GM18507 (cell line): ENCODE measurements at regions not wholly inside any gene's neighbourhood (a gene's known extent, or its start where the extent isn't known, plus 50 kb on each side); places are given as distances from the start of the nearest gene placed in this dataset.

ENCODE experiments used
- DNase-seq: peaks from one replicate; pipeline ENCODE4 v3.0.0; 2011; ENCODE audit warnings: low read depth; ENCODE audit not compliant: insufficient read length; ENCODE audit errors: extremely low spot score
- FAIRE-seq: peaks from 2 replicates; lab custom pipeline; 2011; peaks lifted over from hg19 to GRCh38; lab: Jason Lieb, UNC

DNA sequence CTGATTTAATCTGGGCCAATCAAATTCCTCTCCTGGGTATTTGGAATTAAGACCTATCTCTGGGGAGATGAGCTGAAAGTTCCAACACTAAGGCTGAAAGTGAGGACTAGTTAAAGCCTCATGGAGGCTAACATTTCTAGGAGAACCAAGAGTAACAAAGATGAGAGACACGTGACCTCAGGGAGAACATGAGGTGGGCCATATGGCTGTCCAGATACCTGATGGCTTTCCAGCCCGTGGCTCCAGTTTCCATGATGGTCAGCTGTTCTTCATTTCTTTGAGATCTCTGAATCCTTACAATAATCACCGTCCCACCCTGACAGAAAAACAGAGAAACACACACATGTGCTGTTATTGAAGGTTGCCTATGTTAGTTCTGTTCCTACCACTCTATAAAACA, 66.1 kb downstream of the LEPR start:
- FAIRE-seq, result no peak

DNA sequence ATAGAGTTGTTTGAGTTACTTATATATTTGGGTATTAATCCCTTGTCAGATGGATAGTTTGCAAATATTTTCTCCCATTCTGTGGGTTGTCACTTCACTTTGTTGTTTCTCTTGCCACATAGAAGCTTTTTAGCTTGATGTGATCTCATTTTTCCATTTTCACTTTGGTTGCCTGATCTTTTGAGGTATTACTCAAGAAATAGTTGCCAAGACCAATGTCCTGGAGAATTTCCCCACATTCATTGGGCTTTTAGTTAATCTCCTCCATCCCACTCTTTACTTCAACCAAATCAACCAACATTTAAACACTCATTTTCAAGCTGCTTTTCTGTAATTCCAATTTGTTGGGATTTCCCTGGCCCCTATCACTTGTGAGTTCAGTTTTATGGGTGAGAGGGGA, 69.0 kb downstream of the LEPR start:
- DNase-seq, result no peak
- no peak for FAIRE-seq

More for the DNA sequence above, 66.1 kb downstream of the LEPR start:
- no peak for DNase-seq

DNA sequence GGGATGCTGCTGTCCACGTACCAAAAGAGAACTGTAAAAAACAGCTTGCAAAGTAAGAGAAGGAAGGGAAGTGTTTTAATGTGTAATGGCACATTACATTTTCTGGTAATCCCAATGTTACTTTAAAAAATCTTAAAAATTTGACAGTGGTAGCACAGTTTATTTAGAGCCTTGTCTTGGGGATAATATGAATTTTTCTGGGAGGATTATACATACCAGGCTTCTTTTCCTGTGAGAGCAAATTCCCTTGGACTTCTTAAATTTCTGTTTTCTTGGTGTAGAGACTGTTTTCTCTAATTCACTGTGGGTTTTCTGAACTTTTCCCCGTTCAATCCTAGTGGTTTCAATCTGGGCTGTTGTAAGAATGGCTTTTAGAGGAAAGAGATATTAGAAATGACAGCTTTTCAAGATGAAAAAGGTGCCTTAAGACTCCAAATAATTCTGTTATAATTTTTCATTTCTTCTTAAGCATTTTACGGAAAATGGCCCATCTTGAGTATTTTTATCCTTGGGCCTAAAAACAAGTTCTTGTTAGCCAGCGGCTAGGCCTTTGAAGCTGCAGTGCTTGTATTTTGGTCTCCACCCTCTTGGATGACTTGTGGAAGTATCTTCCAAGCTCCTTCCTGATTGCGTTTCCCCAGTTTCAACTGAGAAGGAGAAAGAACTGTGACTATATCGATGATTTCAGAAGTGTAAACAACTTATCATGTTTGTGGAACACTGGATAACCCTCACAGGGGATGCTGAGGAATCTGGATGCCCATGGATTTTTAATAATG, 70.0 kb downstream of the LEPR start:
- no peak for DNase-seq
- no peak for FAIRE-seq

DNA sequence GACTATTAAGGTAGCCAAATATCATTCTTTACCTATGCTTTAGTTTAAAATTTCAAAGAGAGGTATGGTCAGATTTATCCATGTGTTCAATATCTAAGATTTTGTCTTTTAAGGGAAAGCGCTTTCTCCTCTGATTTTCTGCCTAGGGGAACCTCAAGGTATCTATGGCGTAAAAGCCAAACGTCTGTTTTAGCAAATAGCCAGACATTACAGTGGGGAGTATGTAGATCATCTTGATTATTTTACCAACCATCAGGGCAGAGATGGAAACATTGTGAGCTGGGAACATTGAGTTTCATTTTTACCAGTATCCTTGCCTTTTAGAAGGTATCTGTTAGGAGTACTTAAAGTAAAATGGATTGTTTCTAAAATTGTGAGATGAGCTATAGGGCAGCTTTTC, 71.0 kb downstream of the LEPR start:
- FAIRE-seq (no peak), DNase-seq (no peak)

DNA sequence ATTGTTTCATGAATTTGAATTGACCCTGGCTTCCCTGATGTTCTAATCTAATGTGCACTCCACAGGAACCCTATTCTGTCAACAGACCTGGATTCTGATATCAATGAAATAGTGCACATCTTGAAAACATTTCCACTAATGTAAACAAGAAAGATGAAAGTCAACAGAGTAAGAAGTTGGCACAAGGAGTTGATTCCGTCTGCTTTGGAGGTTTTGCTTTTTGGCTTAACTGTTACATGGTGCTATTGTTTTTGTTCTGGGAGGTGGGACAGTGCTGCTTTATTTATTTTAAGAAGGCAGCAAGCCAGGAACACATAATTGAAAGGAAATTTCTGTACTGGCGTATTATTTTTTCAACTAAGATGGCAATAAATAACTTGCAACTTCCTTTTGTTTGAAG, 73.3 kb downstream of the LEPR start:
- no peak for FAIRE-seq

DNA sequence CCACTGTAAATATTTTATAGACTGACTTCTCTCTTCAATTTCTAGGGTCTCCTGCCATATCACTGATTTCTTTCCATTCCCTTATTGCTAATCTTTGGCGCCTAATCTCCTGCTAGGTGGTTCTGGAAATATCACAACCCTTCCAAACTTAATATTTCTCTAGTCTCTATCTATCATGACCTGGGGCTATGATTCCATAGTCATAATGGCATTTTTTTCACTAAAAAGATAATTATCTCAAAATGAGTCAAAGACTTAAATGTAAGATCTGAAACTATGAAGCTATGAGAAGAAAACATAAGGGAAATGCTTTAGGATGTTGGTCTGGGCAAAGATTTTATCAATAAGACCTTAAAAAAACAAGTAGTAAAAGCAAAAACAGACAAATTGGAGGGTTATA, 74.2 kb downstream of the LEPR start:
- no peak for DNase-seq
- FAIRE-seq, result no peak

More for the DNA sequence above, 73.3 kb downstream of the LEPR start:
- DNase-seq, result no peak

DNA sequence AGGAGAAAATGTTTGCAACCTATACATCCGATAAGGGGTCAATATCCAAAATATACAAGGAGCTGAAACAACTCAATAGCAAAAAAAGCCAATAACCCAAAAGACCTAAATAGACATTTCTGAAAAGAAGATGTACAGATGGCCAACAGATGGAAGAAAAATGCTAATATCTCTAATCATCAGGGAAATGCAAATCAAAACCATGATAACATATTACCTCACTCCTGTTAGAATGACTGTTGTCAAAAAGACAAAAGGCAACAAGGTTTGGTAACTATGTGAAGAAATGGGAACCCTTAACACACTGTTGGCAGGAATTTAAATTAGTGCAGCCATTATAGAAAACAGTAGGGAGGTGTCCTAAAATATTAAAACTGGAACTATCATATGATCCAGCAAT, 74.7 kb downstream of the LEPR start:
- no peak for FAIRE-seq
- DNase-seq, result no peak

DNA sequence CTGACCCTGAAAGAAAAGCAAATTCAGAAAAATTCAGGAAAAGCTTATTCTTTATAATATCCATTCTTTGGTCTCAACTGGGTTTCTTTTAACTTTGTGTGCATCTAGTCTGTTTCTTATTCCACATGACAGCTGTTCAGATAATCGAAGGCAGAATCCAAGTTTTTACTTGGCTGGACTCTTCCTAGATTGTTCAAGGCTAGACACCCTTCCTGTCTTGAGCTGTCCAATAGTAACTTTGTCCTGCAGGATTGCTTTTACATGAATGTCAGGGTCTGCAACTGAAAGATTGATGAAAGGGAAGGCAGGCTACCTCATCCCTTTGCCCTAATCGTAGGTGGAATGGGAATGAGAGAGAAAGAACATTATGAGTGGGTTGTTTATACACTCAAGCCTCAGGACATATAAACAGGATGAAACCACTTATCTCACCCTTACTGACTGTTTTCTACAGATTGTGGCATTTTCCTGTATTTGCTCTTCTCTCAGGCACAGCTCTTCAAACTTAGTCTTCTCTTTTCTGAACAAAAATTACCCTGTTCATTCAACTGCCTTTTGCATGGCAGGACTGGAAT, 76.9 kb downstream of the LEPR start:
- FAIRE-seq (no peak), DNase-seq (no peak)

DNA sequence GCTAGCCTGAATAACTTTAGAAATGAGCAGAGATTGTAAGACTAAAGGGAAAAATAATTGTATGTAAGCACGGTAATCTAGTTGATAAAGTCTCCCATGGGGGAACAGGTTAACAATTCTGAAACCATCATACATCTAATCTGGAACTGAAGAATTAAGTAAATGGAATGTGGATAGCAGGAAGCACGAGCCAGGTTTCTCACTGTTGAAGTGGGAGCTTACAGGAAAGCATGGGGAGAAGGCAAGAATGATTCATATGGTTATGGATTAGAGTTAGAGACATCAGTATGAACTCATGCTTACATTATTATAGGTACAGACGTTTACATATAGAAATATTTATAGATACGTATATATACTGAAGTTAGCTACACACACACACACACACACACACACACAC, 83.0 kb downstream of the LEPR start:
- FAIRE-seq, result no peak

DNA sequence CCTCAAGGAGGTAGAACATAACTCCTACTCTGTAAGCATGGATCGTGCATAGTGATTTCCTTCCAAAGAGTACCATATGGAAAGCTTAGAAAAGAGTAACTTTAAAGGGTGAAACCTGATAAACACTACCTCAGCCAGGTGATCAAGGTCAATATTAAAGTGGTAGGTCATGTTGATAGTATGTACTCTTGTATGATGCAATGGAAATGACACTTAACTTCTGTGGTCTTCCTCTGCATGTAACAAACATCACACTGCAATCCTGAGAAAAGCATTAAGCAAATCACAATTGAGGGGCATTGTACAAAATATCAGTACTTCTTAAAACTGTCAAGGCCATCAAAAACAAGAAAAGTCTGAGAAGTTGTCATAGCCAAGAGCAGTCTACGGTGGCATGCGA, 83.8 kb downstream of the LEPR start:
- DNase-seq (no peak), FAIRE-seq (no peak)

More for the DNA sequence above, 83.0 kb downstream of the LEPR start:
- no peak for DNase-seq

DNA sequence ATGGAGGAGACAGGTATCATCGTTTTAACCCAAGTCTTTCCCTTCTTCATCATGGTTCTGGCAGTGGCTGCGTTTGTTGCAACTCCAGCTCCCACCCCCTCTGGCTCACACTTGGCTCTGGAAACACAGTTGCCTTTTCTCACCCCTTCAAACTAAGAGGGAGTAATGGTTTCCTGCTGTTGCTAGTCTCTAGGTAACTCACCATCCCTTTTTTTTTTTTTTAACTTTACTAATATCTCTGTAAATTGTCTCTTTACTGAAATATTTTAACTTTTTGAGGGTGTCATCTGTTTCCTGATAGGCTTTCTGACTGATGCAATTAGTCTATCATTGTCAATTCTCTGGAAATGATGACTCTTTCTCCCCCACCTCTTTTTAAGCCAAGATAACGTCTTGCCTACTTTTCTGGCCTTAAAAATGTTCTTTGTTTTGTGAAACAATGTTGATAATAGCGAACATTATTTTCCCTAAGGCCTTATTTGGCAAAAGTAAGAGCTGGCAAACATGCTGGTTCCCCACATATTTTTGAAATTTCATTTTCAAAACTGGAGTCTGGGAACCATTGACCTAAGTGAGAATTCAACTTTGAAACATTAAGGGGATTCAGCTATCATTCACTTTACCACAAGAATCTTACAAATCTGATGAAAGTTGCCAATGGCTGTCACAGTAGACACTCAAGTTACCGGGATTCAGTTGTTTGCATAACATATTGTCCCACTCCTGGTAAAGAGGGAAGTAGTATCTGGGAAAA, 85.3 kb downstream of the LEPR start:
- FAIRE-seq (no peak), DNase-seq (no peak)

DNA sequence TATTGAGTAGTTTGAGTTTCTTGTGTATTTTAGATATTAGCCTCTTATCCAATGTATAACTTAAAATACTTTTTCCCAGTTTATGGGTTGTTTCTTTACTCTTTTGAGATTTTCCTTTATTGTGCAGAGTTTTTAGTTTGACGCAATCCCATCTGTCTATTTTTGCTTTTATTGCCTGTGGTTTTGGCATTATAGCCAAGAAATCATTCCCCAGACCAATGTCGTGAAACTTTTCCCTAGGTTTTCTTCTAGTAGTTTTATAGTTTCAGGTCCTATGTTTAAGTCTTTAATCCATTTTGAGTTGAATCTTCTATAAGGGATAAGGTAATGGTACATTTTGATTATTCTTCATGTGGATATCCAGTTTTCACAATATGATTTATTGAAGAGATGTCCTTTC, 87.6 kb downstream of the LEPR start:
- FAIRE-seq (no peak), DNase-seq (no peak)

DNA sequence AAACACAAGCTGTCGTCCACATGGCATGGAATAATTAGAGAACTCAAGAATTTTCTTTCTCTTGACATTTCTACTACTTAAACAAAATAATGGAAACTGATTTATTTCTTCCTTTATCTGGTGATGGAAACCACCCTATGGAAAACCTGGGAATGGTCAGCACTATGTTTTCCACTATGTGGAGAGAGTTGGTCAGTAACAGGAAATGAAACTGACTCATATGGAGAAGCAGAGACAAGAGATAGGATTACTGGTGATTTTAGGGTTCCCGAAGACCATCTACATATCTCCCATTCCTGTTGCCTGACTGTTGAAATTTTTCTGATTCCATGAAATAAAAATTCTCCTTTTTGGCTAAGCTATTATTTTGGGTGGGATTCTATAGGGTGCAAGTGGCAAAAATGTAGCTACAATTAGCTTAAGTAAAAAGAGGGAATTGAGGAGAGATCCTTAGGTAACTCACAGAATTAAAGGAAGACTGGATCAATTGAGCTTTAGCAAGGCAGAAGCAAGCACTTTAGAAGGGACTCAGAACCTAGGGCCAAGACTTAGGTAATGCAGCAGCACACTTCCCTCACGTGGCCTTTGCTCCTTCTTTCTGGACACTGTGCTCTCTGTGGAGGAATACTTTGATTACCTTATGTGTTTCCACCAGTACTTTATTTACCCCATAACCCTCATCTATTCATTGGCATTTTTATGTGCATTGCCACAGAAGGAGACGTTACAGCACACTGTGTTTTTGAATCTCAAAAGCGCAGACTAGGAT, 89.6 kb downstream of the LEPR start:
- no peak for FAIRE-seq
- DNase-seq, result no peak

DNA sequence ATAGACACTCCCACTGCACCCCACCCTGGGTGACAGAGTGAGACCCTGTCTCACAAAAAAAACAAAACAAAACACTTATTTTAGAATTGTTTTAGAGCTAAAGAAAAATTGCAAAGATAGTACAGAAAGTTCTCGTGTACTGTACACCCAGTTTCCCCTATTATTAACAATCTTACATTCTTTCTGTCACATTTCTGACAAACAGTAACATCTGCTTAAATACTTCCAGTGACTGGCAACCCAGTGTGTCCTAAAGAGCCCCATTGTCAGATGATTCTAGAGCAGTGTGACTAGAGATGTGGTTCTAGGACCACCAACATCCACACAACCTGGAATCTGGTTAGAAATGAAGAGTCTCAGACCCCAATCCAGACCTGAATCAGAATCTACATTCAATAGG, 90.5 kb downstream of the LEPR start:
- DNase-seq, result no peak
- FAIRE-seq, result no peak

DNA sequence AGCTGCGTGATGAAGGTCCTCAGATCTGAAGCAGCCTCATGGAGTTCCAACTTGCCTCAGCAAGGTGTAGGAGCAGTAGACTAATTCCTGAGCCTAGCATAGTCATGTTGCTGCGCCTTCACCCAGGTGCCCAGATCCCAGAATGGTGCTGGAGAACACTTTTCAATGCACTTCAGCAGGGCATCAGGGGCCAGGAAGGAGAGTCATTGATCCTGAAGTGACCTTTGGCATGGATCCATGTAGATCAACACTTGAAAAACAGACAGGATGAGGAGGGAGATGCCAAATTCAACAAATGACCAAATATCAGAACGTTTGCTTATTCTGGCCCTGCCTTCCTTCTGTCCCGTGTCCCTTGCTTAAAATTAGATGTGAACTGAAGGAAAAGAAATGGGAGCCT, 91.9 kb downstream of the LEPR start:
- no peak for FAIRE-seq

DNA sequence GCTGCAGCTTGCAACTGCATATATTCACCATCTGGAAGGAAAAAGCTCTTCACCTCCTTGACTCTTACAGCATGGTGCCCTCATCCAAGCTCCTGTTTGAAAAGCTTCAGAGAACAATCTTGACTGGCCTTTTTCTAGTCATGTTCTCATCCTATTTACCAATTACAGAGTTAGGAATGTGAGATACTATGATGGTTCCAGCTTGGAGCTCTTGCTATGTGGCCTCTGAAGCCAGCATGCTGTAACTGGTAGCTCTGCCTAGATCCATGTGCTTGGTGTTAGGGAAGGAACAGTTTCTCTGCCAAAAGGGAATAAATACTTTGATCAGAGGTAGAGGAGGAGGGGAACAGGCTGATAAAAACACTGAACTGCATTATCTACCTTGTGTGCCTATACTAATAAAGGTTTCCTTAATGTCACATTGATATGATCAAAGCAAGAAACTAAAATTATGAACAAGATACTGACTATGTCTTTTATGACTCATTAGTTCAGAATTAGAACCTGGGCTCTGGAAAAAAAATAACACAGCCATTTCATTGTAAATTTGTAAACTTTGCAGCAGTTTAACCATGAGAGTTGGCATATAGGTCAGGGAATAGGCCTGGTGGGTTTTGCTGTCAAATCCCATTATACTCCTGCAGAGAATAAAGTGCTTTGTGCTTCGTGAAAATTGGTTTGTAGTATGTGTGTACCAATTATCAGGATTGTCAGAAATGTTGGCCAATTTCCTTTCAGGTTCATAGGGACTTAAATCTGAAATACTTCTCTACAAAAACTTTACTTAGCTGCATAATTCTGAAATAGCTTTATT, 92.7 kb downstream of the LEPR start:
- no peak for DNase-seq
- FAIRE-seq, result no peak

More for the DNA sequence above, 91.9 kb downstream of the LEPR start:
- no peak for DNase-seq

DNA sequence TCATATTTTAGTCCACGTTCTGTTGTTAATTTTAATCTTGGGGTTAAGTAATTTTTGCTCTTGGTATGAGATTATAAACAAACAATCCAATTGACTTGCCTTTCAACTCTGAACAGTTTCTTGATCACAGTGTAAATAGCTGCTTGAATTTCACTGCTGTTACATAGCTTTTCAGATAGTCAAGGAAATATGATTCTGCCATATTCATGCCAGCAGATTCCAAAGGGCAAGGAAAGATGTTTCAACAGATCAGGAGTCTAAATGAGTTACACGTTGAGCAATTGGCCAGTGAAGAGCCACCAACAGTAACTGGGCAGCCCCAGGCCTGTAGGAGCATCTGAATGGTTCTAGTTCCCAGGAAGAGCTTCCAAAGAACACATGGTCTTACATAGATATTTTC, 93.6 kb downstream of the LEPR start:
- no peak for FAIRE-seq

DNA sequence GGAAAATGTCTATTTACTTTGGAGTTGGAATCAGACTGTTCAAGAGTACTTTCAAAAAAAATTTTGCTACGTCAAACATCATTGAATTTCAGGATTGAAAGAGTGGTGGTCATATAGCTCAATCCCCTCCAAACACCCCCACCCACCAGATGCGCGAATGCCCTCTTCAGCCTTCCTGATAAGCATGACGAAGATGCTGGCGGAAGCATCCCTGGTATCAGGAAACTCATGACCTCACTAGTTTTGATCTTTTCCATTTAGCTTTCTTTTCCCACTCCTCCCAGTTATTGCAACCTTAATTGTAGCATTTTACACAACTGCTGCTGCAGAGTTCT, 104.4 kb downstream of the LEPR start:
- FAIRE-seq, result no peak
- DNase-seq, result no peak

More for the DNA sequence above, 93.6 kb downstream of the LEPR start:
- no peak for DNase-seq

DNA sequence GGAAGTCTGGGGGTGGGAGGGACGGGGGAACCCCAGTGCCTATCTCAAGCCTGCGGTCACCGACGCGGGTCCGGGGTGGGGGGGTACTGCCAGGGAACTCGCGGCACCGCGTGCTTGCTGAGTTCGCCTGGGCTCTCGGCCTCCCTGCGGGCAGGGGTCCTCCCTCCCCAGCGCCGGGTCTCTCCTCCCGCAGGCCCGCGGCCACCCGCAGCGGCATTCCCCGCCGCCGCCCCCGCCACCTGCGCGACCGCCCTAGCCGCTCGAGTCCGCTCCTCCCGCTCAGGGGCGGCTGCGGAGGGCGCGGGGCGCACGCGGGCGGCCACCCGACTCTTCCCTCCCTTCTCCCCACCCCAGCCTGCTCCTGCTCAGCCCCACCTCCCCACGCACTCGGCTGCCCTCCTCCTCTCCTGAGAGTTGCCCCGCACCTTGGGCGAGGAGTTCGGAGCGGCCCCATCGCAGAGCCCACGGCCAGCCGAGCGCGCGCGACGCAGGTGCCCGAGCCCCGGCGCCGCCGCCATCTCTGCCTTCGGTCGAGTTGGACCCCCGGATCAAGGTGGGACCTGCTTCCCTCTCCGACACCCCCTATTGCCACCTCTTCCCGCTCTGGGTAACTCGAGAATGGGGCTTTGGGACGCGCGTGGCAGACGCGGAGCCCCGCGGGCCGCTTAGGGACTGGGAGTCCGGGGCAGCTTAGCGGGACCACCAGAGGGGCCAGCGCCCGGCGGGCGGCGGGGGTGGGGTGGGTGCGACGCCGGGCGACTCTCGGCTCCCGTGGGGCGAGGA, 105.0 kb downstream of the LEPR start:
- FAIRE-seq, result no peak
- DNase-seq, result no peak
